Epithelial cell of proximal tubule (primary cell): ENCODE measurements at regions not wholly inside any gene's neighbourhood (a gene's known extent, or its start where the extent isn't known, plus 50 kb on each side); places are given as distances from the start of the nearest gene placed in this dataset.

Experiments
- DNase-seq: peaks from one replicate; pipeline ENCODE4 v3.0.0-alpha.2; 2011; ENCODE audit warnings: low read depth
- H3K4me3 ChIP-seq: 2 replicates; pipeline ENCODE4 v1.5.1; 2011; ENCODE audit warnings: low read depth, mild to moderate bottlenecking, low read length
- TF ChIP-seq, protein P1 (sequence below): conservative IDR thresholded peaks from 2 replicates; pipeline ENCODE4 v1.5.1; 2012; ENCODE audit warnings: low read depth, mild to moderate bottlenecking, low read length

DNA sequence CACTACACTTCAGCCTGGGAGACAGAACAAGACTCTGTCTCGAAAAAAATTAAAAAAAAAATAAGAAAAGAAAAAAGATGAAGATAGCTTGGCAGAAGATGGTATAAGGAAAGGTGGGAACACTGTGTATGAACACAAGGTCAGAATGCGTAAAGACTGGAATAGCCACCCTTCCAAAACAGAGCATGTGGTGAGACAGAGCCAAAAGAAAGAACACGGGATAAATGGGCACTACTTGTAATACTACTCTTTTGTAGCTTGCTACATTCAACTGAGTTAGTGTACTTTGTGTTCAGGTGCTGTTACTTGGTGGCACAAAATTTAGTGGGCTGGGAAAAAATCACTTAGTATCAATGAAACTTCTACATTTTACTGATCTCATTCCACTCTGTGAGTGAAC, 628.6 kb upstream of the KIRREL3 start:
- no peak for DNase-seq
- TF ChIP-seq, protein P1, sequence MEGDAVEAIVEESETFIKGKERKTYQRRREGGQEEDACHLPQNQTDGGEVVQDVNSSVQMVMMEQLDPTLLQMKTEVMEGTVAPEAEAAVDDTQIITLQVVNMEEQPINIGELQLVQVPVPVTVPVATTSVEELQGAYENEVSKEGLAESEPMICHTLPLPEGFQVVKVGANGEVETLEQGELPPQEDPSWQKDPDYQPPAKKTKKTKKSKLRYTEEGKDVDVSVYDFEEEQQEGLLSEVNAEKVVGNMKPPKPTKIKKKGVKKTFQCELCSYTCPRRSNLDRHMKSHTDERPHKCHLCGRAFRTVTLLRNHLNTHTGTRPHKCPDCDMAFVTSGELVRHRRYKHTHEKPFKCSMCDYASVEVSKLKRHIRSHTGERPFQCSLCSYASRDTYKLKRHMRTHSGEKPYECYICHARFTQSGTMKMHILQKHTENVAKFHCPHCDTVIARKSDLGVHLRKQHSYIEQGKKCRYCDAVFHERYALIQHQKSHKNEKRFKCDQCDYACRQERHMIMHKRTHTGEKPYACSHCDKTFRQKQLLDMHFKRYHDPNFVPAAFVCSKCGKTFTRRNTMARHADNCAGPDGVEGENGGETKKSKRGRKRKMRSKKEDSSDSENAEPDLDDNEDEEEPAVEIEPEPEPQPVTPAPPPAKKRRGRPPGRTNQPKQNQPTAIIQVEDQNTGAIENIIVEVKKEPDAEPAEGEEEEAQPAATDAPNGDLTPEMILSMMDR, result no peak
- H3K4me3 ChIP-seq, result no peak overlapping the region

DNA sequence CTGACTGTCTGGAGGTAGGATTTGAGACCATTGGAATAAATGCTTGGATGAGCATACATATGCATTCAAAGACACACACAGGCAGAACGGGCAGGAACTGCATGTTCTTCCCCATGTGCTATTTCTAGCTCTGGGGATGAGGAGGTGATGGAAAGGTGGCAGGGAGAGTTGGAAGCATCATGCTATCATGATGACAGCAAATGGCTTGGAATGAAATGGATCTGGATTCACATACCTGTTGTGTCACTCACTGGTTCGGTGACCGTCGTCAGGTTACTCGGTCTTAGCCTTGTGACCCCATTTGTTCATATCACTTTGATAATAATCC, 627.9 kb upstream of the KIRREL3 start:
- TF ChIP-seq, protein P1, result no peak

DNA sequence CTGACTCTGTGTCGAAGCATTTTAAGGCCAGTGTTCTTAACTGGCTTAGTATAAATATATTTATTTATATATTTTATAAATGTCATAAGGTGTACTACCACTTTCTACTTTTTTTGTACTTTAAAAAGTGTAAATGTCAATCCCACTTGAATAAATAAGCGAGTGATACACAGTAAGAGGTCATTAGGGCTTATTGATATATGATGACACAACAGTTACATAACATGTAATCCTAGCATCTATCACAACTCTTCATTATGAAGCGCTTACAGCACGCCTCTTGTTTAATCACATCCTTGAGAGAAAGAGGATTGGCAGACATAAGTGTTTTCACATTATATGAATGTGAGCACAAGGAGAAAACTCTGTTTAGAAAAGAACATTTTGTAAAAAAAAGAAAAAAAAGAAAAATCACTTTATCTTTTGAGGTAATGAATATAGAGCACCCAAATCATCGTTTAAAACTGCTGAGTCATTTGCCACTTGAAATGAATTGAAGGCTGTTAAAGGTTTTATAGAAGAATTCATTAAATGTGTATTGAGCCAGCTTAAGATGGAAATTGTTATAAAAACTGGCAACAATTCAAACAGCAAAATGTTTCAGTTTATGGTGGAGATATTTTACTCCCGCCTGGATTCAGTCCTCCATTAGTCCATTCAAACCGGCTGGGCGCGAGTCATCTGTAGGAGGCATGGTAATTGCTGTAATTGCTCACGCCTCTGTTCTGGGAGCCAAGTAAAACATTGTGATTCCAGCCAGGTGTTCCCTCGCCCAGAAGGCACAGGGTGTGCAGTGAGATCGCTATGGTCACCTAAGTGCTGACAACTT, 627.3 kb upstream of the KIRREL3 start:
- TF ChIP-seq, protein P1, result no peak
- no peak for DNase-seq
- no peak overlapping the region for H3K4me3 ChIP-seq

More for the DNA sequence above, 627.9 kb upstream of the KIRREL3 start:
- H3K4me3 ChIP-seq, result no peak overlapping the region
- no peak for DNase-seq

DNA sequence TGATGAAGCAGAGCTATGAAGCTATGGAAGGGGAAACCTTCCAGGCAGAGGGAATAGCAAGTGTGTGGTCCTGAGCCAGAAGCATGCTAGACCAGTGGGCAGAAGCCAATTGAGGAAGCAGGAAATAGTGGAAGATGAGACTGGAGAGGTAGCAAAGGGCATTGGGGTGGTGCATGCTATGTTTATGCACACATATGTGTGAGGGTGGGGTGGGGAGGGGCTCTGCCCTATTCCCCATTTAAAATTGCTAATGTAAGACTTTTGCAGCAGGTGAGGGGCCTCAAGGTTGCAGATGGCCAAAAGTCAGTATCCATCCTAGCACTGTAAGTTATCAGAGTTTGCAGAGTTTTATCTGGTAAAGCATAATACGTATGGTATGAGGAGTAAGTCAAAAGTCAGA, 626.6 kb upstream of the KIRREL3 start:
- DNase-seq, result no peak
- H3K4me3 ChIP-seq, result no peak overlapping the region
- TF ChIP-seq, protein P1, result no peak

DNA sequence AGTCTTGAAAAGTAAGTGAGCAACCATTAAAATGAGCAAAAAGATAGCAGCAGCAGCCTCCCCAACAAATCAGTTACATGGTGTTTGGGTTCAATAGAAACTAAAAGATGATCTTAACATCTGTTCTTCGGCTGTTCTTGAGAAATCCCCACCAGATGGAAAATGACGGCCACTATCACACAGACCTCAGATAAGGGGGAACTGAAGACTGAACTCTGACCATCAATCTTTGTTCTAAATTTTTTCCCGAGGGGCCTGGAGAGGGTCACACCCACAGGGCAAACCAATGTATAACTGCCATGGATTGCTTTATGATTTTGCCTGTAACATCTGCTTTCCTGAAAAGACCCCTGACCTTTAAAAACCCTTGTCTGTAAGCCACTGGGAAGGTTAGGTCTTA, 624.8 kb upstream of the KIRREL3 start:
- no peak for DNase-seq
- TF ChIP-seq, protein P1, result no peak

DNA sequence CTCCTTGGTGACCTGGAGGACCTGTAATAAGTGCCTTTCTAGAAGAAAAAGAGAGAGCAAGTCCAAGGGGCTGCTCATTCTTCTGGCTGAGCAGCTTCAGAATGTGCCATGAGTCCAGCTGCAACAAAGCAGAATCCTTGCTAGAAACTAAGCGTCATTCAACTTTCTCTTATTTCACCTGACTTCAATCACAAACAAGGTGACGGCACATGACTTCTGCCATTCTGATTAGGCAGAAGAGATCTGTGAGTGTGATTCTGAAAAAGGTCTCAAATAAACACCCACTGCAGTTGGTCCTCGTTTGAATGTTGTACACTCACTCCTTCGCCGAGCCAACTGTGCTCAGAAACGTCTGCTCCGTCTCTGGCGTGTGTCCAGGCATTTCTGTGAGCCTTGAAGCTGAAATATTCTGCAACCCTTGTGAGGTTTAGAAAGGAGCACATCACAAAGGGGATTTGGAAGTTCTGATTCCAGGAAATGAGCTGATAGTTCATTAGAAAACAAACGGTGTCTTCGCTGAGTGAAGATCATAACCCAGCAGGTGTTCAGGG, 623.8 kb upstream of the KIRREL3 start:
- no peak overlapping the region for H3K4me3 ChIP-seq
- no peak for DNase-seq
- TF ChIP-seq, protein P1, result no peak

More for the DNA sequence above, 624.8 kb upstream of the KIRREL3 start:
- no peak overlapping the region for H3K4me3 ChIP-seq

DNA sequence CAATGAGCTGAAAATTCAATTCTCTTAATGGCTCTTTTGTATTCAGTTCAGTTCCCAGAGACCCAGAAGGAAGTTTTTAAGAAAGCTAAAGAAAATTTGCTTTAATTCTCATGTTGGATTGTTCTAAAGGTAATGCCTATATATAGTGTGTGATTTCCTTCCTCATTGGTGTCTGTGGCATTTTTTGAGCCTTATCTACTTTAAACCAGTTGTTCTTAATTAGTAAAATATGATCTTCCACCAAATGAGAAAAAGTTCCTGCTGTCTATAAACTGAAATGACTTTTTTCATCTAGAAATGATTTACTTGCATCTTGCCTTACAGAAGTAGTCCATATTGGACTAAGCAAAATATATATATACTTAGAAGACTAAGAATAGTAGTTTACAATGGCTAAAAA, 622.1 kb upstream of the KIRREL3 start:
- DNase-seq, result no peak
- H3K4me3 ChIP-seq, result no peak overlapping the region
- TF ChIP-seq, protein P1, result no peak
